HG03039 (cell line): ENCODE measurements at regions not wholly inside any gene's neighbourhood (a gene's known extent, or its start where the extent isn't known, plus 50 kb on each side); places are given as distances from the start of the nearest gene placed in this dataset.
A peak's percentile ranks its signal among the peaks of the same experiment; 100 is the strongest.

Source experiments
- ATAC-seq: cut with Tn5 transposase; IDR thresholded peaks from one replicate; pipeline ENCODE4 v1.9.1; 2021; ENCODE audit warnings: mild to moderate bottlenecking, moderate library complexity; ENCODE audit not compliant: unreplicated experiment

DNA sequence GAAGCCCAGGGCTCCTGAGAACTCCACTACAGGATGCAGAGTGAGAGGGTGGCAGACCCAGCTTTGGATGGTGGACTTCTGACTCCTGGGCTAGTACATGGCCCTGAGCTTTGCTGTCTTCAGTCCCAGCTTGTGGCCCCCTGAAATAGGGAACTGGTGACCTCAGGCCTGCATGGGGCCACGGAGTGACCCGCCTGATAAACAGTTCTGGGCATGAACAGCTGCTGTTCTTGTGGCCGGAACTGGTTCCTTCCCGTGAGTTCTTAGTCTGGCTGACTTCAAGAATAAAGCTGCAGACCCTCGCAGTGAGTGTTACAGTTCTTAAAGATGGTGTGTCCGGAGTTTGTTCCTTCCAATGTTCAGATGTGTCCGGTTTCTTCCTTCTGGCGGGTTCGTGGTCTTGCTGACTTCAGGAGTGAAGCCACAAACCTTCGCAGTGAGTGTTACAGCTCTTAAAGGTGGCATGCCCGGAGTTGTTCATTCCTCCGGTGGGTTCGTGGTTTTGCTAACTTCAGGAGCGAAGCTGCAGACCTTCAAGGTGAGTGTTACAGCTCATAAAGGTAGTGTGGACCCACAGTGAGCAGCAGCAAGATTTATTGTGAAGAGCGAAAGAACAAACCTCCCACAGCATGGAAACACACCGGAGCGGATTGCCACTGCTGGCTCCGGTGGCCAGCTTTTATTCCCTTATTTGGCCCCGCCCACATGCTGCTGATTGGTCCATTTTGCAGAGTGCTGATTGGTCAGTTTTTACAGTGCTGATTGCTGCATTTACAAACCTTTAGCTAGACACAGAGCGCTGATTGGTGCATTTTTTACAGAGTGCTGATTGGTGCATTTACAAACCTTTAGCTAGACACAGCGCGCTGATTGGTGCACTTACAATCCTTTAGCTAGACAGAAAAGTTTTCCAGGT, 268.0 kb downstream of the ZEB1 start:
- no peak for ATAC-seq

DNA sequence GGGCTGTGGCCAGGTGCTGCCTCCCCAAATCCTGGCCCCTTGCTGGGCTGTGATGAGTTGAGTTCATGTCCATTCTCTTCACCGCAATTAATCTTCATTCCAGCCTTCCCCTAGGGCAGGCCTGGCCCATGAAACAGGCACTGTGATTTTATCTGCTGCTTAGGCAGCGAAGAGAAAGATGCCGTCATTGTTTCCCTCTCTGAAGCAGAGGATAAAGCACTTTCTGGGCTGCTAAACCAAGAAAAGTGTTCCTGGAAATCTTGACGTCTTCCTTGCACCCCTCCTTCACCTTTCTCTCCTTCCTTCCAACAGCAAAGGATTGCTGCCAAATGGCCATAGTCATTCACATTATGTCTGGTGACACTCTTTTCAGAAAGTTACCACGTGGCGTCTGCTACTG, 265.9 kb downstream of the ZEB1 start:
- no peak for ATAC-seq

GRCh38 chr10:31584098-31584631, 265.1 kb downstream of the ZEB1 start:
- ATAC-seq = no peak

DNA sequence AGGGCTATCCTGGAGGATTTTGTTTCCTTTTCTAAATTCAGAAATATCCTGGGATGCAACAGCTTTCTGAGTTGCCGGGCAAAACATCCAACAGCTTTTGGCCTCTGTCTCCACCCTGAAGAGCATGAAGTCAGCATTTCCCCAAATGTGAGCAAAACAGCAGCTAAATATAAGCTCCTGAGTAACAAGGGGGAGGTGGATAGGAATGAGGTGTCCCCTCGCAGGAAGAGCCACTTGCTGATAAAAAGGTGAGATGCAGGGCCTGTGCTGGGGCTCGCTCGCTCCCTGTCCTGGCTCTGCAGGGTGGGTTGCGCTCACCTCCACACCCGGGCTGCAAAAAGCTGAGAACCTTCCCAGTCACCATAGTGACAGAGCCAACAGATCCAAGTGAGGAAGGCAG, 264.3 kb downstream of the ZEB1 start:
- ATAC-seq = no peak

GRCh38 chr10:31582365-31583052, 263.5 kb downstream of the ZEB1 start:
- no peak for ATAC-seq

DNA sequence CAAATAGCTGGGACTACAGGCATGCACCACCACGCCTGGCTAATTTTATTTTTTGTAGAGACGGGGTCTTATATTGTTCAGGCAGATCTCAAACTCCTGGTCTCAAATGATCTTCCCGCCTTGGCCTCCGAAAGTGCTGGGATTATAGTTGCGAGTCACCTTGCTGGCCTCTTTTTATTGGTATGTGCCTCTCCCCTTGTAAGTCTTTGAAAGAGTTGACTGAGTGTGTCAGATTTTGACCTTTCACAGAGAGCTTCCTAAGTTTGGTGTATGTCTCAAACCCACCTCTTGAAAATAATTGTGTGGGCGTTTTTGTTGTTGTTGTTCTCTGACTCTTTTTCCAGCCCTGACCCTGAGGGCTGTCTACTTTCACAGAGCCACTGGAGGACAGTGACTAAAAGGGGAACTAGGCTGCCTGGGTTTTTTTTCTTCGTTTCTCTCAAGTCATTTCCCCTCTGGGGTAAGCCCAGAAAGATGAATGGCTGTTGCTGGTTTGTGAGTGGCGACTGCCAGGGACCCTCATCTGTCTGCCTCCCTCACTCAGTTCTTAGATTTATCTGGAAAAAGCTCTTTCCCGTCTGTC, 262.8 kb downstream of the ZEB1 start:
- ATAC-seq = peak; percentile 67

- ATAC-seq = no peak
These were observed 261.6 kb downstream of the ZEB1 start for GRCh38 chr10:31580646-31581045.
